ENCODE measurements at regions not wholly inside any gene's neighbourhood (a gene's known extent, or its start where the extent isn't known, plus 50 kb on each side); places are given as distances from the start of the nearest gene placed in this dataset.

DNA sequence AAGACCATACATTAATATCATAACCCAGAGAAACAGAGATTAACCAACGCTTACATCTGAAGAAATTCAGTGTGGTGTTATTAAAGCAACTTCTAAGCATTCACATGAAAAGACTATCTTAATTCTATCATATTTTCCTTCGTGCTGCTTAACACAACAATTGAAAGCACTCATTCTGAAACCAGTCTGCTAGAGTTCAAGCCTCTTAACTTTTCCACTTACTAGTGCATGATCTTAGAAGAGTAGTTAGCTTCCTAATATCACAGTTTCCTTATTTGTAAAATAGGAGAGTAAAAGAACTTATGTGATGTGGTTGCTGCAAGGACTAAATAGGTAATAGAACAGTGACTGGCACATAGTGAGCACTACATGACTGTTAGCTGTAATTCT is 379.3 kb downstream of the TRIM36 start:
- TF ChIP-seq POLR2AphosphoS5 (IDR thresholded peaks at IDR 0.05) (no peak), POLR2A (IDR thresholded peaks at IDR 0.05) (no peak)
- TF ChIP-seq, protein P1, sequence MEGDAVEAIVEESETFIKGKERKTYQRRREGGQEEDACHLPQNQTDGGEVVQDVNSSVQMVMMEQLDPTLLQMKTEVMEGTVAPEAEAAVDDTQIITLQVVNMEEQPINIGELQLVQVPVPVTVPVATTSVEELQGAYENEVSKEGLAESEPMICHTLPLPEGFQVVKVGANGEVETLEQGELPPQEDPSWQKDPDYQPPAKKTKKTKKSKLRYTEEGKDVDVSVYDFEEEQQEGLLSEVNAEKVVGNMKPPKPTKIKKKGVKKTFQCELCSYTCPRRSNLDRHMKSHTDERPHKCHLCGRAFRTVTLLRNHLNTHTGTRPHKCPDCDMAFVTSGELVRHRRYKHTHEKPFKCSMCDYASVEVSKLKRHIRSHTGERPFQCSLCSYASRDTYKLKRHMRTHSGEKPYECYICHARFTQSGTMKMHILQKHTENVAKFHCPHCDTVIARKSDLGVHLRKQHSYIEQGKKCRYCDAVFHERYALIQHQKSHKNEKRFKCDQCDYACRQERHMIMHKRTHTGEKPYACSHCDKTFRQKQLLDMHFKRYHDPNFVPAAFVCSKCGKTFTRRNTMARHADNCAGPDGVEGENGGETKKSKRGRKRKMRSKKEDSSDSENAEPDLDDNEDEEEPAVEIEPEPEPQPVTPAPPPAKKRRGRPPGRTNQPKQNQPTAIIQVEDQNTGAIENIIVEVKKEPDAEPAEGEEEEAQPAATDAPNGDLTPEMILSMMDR (IDR thresholded peaks at IDR 0.05), result no peak
- no peak overlapping the region for H3K27ac ChIP-seq
- H3K36me3 ChIP-seq, result no peaks in the 10 kb centered on the region
- intact Hi-C loops (cut with DNase I; ENCODE audit: low total_unique reads), result no loop called here
- H3K27me3 ChIP-seq, result no peaks in the 10 kb centered on the region
- H3K9me3 ChIP-seq, result no peaks in the 10 kb centered on the region
- no peak for DNase-seq (ENCODE audit: low spot score in 2 of 2)
- no peaks in the 10 kb centered on the region for H3K4me1 ChIP-seq
- no peak overlapping the region for H3K4me3 ChIP-seq

DNA sequence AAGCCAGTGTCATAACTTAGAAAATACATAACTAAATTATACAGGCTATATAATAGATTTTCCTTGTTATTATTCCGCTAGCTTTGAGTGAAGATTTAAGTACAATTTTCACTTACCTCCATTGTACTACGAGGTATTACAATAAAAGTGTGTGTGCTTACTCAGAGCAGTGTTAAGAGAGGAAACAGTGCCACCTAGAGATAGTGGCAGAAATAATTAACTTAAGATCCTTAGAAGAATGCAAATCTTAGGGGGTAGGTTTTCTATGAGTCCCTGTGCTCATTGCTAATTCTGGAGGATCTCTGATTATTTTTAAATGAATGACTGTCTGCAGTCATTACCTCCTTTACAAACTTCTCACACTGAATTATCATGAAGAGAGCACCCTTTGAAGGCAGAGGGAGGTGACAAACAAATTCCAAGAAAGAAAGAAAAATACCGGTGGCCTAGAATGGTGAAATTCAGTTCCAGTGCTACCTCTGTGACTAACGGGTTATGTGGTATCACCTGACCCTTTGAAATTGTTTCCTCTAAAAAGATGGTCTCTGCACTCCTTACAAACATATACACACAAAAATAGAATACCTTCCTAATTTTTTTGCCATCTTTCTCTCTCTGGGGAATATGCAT is 379.8 kb downstream of the TRIM36 start:
- no peak overlapping the region for H3K4me3 ChIP-seq
- intact Hi-C loops (cut with DNase I; ENCODE audit: low total_unique reads), result no loop called here
- H3K4me1 ChIP-seq, result no peaks in the 10 kb centered on the region
- DNase-seq (ENCODE audit: low spot score in 2 of 2), result no peak
- no peaks in the 10 kb centered on the region for H3K27me3 ChIP-seq
- no peaks in the 10 kb centered on the region for H3K9me3 ChIP-seq
- TF ChIP-seq, protein P1 (IDR thresholded peaks at IDR 0.05), result no peak
- TF ChIP-seq POLR2AphosphoS5 (IDR thresholded peaks at IDR 0.05), result no peak
- no peak for TF ChIP-seq POLR2A (IDR thresholded peaks at IDR 0.05)
- H3K27ac ChIP-seq, result no peak overlapping the region
- no peaks in the 10 kb centered on the region for H3K36me3 ChIP-seq

DNA sequence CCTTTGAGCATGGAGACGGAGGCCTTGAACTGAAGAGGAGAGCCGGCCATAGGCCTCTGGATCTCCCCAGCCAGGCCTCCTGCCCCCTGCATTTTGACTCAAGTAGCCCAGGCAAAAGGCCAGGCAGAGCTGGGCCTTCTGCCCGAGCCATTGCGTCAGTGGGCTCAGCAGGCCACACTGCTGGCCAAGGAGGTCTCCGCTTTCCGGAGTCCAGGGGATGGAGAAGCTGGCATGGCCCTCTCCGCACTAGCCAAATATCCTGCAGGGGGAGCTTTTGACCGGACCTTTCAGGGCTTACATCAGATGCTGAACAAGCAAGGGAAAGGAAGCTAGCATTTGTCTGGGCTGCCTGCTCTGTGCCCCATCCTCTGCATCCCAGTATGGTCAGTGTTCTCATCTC is 386.8 kb downstream of the TRIM36 start:
- DNase-seq (ENCODE audit: low spot score in 2 of 2), result no peak
- TF ChIP-seq POLR2AphosphoS5 (IDR thresholded peaks at IDR 0.05) (no peak), POLR2A (IDR thresholded peaks at IDR 0.05) (no peak)
- TF ChIP-seq, protein P1 (IDR thresholded peaks at IDR 0.05), result no peak
- Histone ChIP-seq H3K36me3 (no peaks in the 10 kb centered on the region), H3K27me3 (no peaks in the 10 kb centered on the region), H3K9me3 (no peaks in the 10 kb centered on the region), H3K4me3 (no peak overlapping the region), H3K27ac (no peak overlapping the region), H3K4me1 (no peaks in the 10 kb centered on the region)
- intact Hi-C loops (cut with DNase I; ENCODE audit: low total_unique reads), result no loop called here

DNA sequence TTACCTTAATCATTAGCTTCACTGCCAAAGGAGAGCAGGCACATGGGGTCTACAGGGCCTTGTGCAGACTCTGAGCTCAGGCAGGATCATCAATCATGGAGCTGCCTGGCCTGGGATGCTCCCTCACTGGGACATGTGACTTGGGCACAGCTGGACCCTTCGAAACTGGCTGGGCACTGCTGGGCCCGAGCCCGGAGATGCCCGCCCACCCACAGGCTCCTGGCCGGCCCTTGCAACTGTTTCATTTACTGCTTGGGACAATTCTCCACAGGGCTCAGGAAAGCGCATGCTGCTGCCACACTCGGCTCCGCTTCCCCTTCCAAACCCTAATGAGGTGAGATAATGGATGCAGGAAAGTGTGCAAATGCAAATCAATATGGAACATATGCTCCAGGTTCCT is 387.5 kb downstream of the TRIM36 start:
- H3K36me3 ChIP-seq, result no peaks in the 10 kb centered on the region
- no peaks in the 10 kb centered on the region for H3K27me3 ChIP-seq
- H3K9me3 ChIP-seq, result no peaks in the 10 kb centered on the region
- H3K27ac ChIP-seq, result no peak overlapping the region
- no peak overlapping the region for H3K4me3 ChIP-seq
- TF ChIP-seq POLR2AphosphoS5 (IDR thresholded peaks at IDR 0.05) (no peak), POLR2A (IDR thresholded peaks at IDR 0.05) (no peak)
- TF ChIP-seq, protein P1 (IDR thresholded peaks at IDR 0.05), result no peak
- no peaks in the 10 kb centered on the region for H3K4me1 ChIP-seq
- DNase-seq (ENCODE audit: low spot score in 2 of 2), result no peak
- intact Hi-C loops (cut with DNase I; ENCODE audit: low total_unique reads), result no loop called here

DNA sequence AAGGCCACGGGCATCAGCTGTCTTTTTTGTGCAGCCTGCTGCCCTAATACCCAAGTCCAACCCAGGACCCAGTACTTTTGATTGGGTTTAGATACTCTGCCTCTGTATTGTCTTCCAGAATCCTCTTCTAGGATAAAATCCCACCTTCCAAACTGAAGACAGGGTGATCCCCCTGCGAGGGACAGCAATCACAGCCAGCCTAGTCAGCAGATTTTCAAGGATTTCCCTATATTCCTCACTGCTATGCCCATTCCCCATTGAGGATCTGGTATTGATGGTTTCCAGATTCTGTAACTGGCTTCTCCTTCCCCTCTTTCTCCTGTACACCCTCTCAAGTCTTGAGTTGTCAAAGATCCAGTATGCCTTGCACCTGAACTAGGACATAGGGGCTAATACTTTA is 389.4 kb downstream of the TRIM36 start:
- no peak for DNase-seq (ENCODE audit: low spot score in 2 of 2)
- Histone ChIP-seq H3K4me1 (no peaks in the 10 kb centered on the region), H3K27me3 (no peaks in the 10 kb centered on the region), H3K4me3 (no peak overlapping the region), H3K27ac (no peak overlapping the region), H3K36me3 (no peaks in the 10 kb centered on the region), H3K9me3 (no peaks in the 10 kb centered on the region)
- intact Hi-C loops (cut with DNase I; ENCODE audit: low total_unique reads), result no loop called here
- TF ChIP-seq POLR2A (IDR thresholded peaks at IDR 0.05), result no peak
- TF ChIP-seq, protein P1 (IDR thresholded peaks at IDR 0.05), result no peak
- TF ChIP-seq POLR2AphosphoS5 (IDR thresholded peaks at IDR 0.05), result no peak

All from breast epithelium (tissue), 4 donors.